BJ (cell line): ENCODE measurements at regions not wholly inside any gene's neighbourhood (a gene's known extent, or its start where the extent isn't known, plus 50 kb on each side); places are given as distances from the start of the nearest gene placed in this dataset.

ENCODE experiments used
- CTCF ChIA-PET: fragments of 350-600 bp; formaldehyde crosslinking; extraction: SDS; loops from one replicate; lab custom pipeline; 2021; ENCODE audit warnings: antibody characterized with exemption, inconsistent platforms; lab: Yijun Ruan, JAX
- POLR2A ChIA-PET: fragments of 300-600 bp; sonication (Branson Sonifier 250); formaldehyde crosslinking; extraction: SDS; loops from one replicate; lab custom pipeline; 2021; ENCODE audit warnings: antibody characterized with exemption; lab: Charles Lee
- DNase-seq: peaks from one replicate; pipeline ENCODE4 v3.0.0-alpha.2; 2011; ENCODE audit warnings: low read depth
- H3K27me3 ChIP-seq: 2 replicates; pipeline ENCODE4 v1.6.0; 2011; ENCODE audit warnings: low read length; ENCODE audit not compliant: control insufficient read depth, insufficient read depth
- H3K36me3 ChIP-seq: 2 replicates; pipeline ENCODE4 v1.5.1; 2011; ENCODE audit warnings: low read length; ENCODE audit not compliant: control insufficient read depth, insufficient read depth
- H3K4me3 ChIP-seq: 2 replicates; pipeline ENCODE4 v1.5.1; 2011; ENCODE audit warnings: low read depth, mild to moderate bottlenecking, control low read depth, low read length
- TF ChIP-seq, protein P1 (sequence below): IDR thresholded peaks from 2 replicates; pipeline ENCODE4 v1.5.1; 2011; ENCODE audit warnings: low read depth, mild to moderate bottlenecking, control low read depth, inconsistent platforms, low read length, moderate library complexity; ENCODE audit not compliant: insufficient read depth

DNA sequence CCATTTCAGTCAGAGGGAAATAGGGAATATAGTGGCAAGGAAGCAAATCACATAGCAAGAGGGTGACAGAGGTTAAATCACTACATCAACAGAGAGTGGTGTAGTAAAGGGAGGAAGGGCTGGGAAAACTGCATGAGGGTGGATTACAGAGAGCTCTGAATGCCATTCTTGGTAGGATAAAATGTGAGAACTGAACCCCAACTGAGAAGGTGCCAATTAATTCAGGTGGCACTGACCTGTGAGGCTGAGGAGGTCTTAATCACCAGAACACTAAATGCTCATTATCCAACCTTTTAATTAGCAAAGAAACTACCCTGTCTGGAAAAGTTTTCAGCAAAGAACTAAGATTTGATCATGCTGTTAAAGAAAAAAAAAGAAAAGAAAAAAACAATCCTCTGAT lies 202.7 kb downstream of the LRRN1 start:
- POLR2A ChIA-PET = no interaction called here
- DNase-seq = no peak
- Histone ChIP-seq H3K4me3 (no peak overlapping the region), H3K27me3 (no peaks in the 10 kb centered on the region), H3K36me3 (no peaks in the 10 kb centered on the region)
- CTCF ChIA-PET = no interaction called here
- TF ChIP-seq, protein P1, sequence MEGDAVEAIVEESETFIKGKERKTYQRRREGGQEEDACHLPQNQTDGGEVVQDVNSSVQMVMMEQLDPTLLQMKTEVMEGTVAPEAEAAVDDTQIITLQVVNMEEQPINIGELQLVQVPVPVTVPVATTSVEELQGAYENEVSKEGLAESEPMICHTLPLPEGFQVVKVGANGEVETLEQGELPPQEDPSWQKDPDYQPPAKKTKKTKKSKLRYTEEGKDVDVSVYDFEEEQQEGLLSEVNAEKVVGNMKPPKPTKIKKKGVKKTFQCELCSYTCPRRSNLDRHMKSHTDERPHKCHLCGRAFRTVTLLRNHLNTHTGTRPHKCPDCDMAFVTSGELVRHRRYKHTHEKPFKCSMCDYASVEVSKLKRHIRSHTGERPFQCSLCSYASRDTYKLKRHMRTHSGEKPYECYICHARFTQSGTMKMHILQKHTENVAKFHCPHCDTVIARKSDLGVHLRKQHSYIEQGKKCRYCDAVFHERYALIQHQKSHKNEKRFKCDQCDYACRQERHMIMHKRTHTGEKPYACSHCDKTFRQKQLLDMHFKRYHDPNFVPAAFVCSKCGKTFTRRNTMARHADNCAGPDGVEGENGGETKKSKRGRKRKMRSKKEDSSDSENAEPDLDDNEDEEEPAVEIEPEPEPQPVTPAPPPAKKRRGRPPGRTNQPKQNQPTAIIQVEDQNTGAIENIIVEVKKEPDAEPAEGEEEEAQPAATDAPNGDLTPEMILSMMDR = no peak

DNA sequence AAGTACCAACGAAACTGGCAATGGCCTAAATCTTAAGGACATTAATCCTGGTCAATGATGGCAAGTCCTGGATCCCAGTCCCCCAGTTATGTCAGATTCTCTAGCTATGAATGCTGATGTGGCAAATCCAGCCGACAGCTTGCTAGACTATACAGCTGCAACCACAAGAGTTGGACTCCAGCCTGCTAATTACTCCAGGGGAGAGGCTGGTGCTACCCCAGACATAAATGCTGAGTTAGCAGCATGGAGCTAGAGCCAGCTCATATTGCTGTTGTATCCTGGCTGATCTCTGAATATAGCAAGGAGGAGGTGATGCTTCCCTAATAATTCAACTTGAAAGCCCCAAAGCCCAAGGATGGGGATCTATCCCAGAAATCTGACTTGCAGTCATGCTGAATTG lies 207.1 kb downstream of the LRRN1 start:
- H3K4me3 ChIP-seq = no peak overlapping the region
- ChIA-PET CTCF (no interaction called here), POLR2A (no interaction called here)
- H3K27me3 ChIP-seq = no peaks in the 10 kb centered on the region
- no peak for DNase-seq
- no peaks in the 10 kb centered on the region for H3K36me3 ChIP-seq
- TF ChIP-seq, protein P1 = no peak

DNA sequence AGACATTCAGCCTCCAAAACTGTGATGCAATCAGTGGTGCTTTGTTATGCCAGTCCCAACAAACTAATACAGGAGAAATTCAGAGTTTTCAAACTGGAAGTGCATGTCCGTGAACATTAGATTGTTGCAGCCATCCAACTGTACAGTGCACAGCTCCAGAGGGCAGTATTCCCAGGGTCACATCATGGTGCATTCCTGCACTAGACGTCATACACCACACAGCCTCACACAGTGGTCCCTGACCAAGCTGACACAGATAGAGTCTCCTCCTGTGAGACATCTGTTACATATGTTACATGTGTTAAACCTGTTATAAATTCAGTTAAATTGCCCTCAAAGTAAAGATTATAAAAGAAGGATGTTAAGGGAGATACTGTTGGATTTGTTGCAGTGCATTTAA lies 209.0 kb downstream of the LRRN1 start:
- H3K36me3 ChIP-seq = no peaks in the 10 kb centered on the region
- no peaks in the 10 kb centered on the region for H3K27me3 ChIP-seq
- ChIA-PET CTCF (no interaction called here), POLR2A (no interaction called here)
- TF ChIP-seq, protein P1 = no peak
- H3K4me3 ChIP-seq = no peak overlapping the region
- no peak for DNase-seq

DNA sequence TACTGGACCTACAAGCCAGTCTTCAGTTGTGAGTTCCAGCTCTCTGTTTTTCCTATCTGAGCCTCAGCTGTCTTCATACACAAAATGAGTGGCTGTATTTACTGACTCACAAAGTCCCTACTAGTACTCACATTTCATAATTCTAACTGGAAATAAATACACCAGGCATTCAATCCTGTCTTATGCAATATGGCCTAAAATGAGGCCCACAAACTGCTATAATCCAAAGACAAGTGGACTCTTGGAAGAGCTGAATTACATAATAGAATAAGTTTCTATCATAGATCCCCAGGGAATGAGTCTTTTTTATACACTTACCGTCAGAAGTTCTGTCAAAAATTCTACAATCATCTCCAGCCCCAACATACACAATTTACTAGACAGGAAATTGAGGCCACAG lies 211.9 kb downstream of the LRRN1 start:
- no peak overlapping the region for H3K4me3 ChIP-seq
- ChIA-PET CTCF (no interaction called here), POLR2A (no interaction called here)
- H3K36me3 ChIP-seq = no peaks in the 10 kb centered on the region
- TF ChIP-seq, protein P1 = no peak
- no peak for DNase-seq
- H3K27me3 ChIP-seq = no peaks in the 10 kb centered on the region

DNA sequence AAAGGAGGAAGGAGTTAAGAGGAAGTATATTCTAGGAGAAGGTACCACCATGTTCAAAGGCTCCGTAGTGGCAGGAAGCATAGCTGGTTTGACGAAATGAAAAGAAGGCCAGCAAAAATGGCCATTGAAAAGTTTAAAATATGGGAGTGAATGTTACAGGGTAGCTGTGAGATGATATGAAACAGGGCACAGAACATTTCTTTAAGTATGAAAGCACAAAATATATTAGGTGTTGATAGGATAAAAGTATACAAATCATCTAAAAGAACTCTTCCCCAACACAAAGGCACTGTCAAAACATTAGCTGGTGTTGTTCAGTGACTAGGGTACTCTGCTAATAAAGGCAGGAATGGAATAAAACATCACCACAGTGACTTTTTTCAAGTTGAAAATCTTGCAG lies 216.2 kb downstream of the LRRN1 start:
- TF ChIP-seq, protein P1 = no peak
- DNase-seq = no peak
- Histone ChIP-seq H3K27me3 (no peaks in the 10 kb centered on the region), H3K4me3 (no peak overlapping the region), H3K36me3 (no peaks in the 10 kb centered on the region)
- POLR2A ChIA-PET = no interaction called here
- CTCF ChIA-PET = no interaction called here
